Testis (tissue), 2 donors: ENCODE measurements at regions not wholly inside any gene's neighbourhood (a gene's known extent, or its start where the extent isn't known, plus 50 kb on each side); places are given as distances from the start of the nearest gene placed in this dataset.

ENCODE experiments used
- DNase-seq: peaks from one replicate; pipeline ENCODE4 v3.0.0-alpha.2; 2019
- H3K27ac ChIP-seq, 2 donors: fragments of 200-600 bp; sonication (generic); one replicate each; pipeline ENCODE4 v1.5.1; 2019
- H3K27me3 ChIP-seq: fragments of 200-600 bp; sonication (generic); one replicate; pipeline ENCODE4 v1.5.1; 2019
- H3K36me3 ChIP-seq: fragments of 200-600 bp; sonication (generic); one replicate; pipeline ENCODE4 v1.5.1; 2017; ENCODE audit warnings: low read depth; ENCODE audit errors: missing control alignments
- H3K4me1 ChIP-seq: fragments of 200-600 bp; sonication (generic); one replicate; pipeline ENCODE4 v1.5.1; 2019
- H3K4me3 ChIP-seq, 2 donors: fragments of 200-600 bp; sonication (generic); one replicate each; pipeline ENCODE4 v1.5.1; 2017 to 2019
- H3K9me3 ChIP-seq: fragments of 200-600 bp; sonication (generic); one replicate; pipeline ENCODE4 v1.5.1; 2017
- POLR2A ChIP-seq: fragments of 450-650 bp; IDR thresholded peaks from one replicate; pipeline ENCODE4 v1.6.1; 2017; ENCODE audit warnings: antibody characterized with exemption, mild to moderate bottlenecking, moderate library complexity
- WGBS, 2 donors: methylation state at CpG; one replicate each; pipeline ENCODE4 v1.1.5; 2018; 5-methylcytosine and 5-hydroxymethylcytosine counted together
- intact Hi-C: fragments of 100-400 bp; cut with DNase I; formaldehyde crosslinking; loops from one replicate; pipeline ENCODE4 v1.15.1; 2023; ENCODE audit warnings: low total_unique reads
- TF ChIP-seq, protein P1 (sequence below), 3 experiments: fragments of 450-650 bp in 2 of 3; fragments of 200-600 bp in 1 of 3; sonication (generic) in 1 of 3; IDR thresholded peaks; one replicate each; pipeline ENCODE4 v1.5.1; 2016 to 2019; ENCODE audit warnings: antibody characterized with exemption in 3 of 3, mild to moderate bottlenecking in 2 of 3, moderate library complexity in 1 of 3

DNA sequence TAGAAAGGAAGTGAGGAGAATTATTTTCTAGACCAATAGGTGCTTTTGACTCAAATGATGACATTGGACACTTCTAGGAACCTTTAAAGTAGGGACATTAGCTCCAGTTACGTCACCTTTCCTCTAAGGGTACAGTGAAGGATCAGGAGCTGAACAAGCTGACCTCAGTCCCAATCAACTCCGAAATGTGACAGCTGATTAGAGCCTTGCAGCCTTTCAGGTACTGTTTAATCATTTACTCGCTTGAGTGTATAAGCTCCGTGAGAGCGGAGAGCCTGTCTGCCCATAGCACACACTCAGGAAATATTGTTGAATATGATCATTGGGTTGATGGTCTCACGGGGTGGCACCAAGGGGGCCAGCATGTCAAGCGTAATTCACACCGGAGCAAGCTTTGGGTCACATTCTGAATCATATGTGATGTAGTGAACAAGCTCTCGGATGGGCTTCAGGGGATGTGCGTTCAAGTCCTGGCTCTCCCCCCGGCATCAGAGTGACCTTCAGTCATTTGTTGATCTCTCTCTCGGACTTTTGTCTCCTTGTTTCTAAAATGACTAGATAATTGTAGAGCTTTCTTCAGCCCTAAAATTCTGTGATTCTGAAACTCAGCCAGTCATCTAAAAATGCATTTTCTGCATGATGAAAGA lies 141.9 kb downstream of the ZIC5 start:
- Histone ChIP-seq H3K27me3 (no peaks in the 10 kb centered on the region), H3K4me1 (no peaks in the 10 kb centered on the region), H3K27ac (no peak overlapping the region), H3K9me3 (no peaks in the 10 kb centered on the region), H3K4me3 (no peak overlapping the region), H3K36me3 (no peaks in the 10 kb centered on the region)
- intact Hi-C loops: no loop called here
- TF ChIP-seq POLR2A: no peak
- TF ChIP-seq, protein P1, sequence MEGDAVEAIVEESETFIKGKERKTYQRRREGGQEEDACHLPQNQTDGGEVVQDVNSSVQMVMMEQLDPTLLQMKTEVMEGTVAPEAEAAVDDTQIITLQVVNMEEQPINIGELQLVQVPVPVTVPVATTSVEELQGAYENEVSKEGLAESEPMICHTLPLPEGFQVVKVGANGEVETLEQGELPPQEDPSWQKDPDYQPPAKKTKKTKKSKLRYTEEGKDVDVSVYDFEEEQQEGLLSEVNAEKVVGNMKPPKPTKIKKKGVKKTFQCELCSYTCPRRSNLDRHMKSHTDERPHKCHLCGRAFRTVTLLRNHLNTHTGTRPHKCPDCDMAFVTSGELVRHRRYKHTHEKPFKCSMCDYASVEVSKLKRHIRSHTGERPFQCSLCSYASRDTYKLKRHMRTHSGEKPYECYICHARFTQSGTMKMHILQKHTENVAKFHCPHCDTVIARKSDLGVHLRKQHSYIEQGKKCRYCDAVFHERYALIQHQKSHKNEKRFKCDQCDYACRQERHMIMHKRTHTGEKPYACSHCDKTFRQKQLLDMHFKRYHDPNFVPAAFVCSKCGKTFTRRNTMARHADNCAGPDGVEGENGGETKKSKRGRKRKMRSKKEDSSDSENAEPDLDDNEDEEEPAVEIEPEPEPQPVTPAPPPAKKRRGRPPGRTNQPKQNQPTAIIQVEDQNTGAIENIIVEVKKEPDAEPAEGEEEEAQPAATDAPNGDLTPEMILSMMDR (IDR thresholded peaks at IDR 0.05): no peak
- no peak for DNase-seq
- WGBS, 2 donors: 91 to 93% methylated on average over 12 of the region's 12 CpGs

DNA sequence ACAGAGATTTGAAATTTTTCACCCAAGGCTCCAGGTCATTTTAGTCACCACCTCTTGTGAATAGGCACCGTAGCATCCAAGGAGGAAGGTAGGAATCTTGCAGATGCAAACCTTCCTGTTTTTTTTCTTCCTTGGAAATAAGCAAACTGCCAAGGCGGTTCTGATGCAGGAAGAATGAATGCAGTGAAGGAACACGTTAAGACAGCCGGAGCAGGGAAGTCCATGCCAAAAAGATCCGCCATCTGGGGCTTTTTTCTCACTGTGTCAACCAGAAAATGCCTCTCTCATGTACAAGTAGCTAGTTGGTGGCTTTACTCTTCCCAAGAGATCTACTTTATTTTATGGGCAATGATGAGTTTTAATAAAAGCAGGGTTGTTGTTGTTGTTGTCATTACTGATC lies 142.4 kb downstream of the ZIC5 start:
- 88 to 90% methylated on average over 5 of the region's 5 CpGs for WGBS, 2 donors

DNA sequence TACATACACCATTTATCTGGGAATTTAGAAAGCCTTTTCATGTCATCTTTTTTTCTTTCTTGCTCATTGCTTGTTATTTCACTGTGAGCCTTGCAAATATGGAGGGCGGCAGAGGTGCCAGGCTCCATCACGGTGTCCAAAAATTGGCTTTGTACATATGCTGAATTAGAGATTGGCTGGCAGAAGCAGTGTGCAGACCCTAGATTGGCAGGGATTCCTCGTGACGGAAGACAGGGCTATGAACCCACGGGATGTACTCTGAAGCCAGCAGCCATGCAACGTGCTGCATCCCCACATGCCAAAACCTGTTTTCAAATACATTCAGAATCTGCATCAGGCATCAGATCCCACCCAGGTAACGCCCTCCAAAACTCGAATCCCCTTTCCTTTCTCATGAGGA lies 142.8 kb downstream of the ZIC5 start:
- no peaks in the 10 kb centered on the region for H3K36me3 ChIP-seq
- no peaks in the 10 kb centered on the region for H3K27me3 ChIP-seq
- no peak for DNase-seq
- H3K27ac ChIP-seq: no peak overlapping the region
- 79 to 89% methylated on average over 7 to 8 of the region's 8 CpGs for WGBS, 2 donors
- no peak overlapping the region for H3K4me3 ChIP-seq
- no peaks in the 10 kb centered on the region for H3K4me1 ChIP-seq
- no peaks in the 10 kb centered on the region for H3K9me3 ChIP-seq
- intact Hi-C loops: no loop called here
- no peak for TF ChIP-seq POLR2A
- TF ChIP-seq, protein P1 (IDR thresholded peaks at IDR 0.05): no peak

More for the DNA sequence above, 142.4 kb downstream of the ZIC5 start:
- Histone ChIP-seq H3K9me3 (no peaks in the 10 kb centered on the region), H3K4me1 (no peaks in the 10 kb centered on the region), H3K4me3 (no peak overlapping the region), H3K36me3 (no peaks in the 10 kb centered on the region), H3K27ac (no peak overlapping the region), H3K27me3 (no peaks in the 10 kb centered on the region)
- intact Hi-C loops: no loop called here
- TF ChIP-seq, protein P1 (IDR thresholded peaks at IDR 0.05): no peak
- no peak for TF ChIP-seq POLR2A
- no peak for DNase-seq

DNA sequence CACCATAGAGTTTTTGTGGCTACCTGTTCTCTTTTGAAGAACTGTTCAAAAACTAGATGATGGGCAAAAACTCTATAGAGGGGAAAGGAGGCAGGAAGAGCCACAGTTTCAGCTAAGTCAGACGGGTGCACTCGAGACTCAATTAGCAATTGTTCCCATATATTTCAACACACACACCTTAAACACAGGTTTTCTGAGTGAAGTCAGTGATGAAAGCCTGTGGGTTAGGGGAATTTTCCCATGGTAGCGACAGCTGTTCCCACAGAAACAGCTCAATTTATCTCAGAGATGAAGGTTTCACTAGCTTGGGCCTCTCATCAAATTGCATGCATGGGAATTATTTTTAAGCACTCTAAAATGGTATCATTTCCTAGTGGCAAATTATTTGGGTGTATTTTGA lies 143.4 kb downstream of the ZIC5 start:
- H3K27ac ChIP-seq: no peak overlapping the region
- H3K36me3 ChIP-seq: no peaks in the 10 kb centered on the region
- no peak for TF ChIP-seq POLR2A
- TF ChIP-seq, protein P1 (IDR thresholded peaks at IDR 0.05): no peak
- no peak overlapping the region for H3K4me3 ChIP-seq
- no peaks in the 10 kb centered on the region for H3K4me1 ChIP-seq
- DNase-seq: no peak
- 90 to 96% methylated on average over 3 of the region's 3 CpGs for WGBS, 2 donors
- H3K9me3 ChIP-seq: no peaks in the 10 kb centered on the region
- intact Hi-C loops: no loop called here
- H3K27me3 ChIP-seq: no peaks in the 10 kb centered on the region
